AG04450 (cell line): ENCODE measurements at regions not wholly inside any gene's neighbourhood (a gene's known extent, or its start where the extent isn't known, plus 50 kb on each side); places are given as distances from the start of the nearest gene placed in this dataset.

Source experiments
- CTCF ChIA-PET: fragments of 300-600, 350-600 bp; formaldehyde crosslinking; extraction: SDS; loops from one replicate; lab custom pipeline; 2022; ENCODE audit warnings: antibody characterized with exemption, inconsistent platforms; lab: Charles Lee
- POLR2A ChIA-PET: fragments of 350-600 bp; formaldehyde crosslinking; extraction: SDS; loops from one replicate; lab custom pipeline; 2021; ENCODE audit warnings: antibody characterized with exemption, inconsistent platforms; lab: Yijun Ruan, JAX
- DNase-seq: peaks from one replicate; pipeline ENCODE4 v3.0.0-alpha.2; 2011; ENCODE audit warnings: low read depth, low spot score
- H3K27ac ChIP-seq: one replicate; pipeline ENCODE4 v1.5.1; 2012; ENCODE audit warnings: low read depth, low read length, control low read depth
- H3K27me3 ChIP-seq: one replicate; pipeline ENCODE4 v1.6.0; 2012; ENCODE audit warnings: low read length; ENCODE audit not compliant: control insufficient read depth, insufficient read depth
- H3K4me3 ChIP-seq: 2 replicates; pipeline ENCODE4 v1.5.1; 2011; ENCODE audit warnings: mild to moderate bottlenecking, low read depth, low read length, control low read depth
- H3K9me3 ChIP-seq: 2 replicates; pipeline ENCODE4 v1.5.1; 2012; ENCODE audit warnings: low read length; ENCODE audit not compliant: control insufficient read depth, insufficient read depth
- TF ChIP-seq, protein P1 (sequence below): IDR thresholded peaks from 2 replicates; pipeline ENCODE4 v1.5.1; 2011; ENCODE audit warnings: low read depth, low read length, control low read depth, inconsistent platforms

DNA sequence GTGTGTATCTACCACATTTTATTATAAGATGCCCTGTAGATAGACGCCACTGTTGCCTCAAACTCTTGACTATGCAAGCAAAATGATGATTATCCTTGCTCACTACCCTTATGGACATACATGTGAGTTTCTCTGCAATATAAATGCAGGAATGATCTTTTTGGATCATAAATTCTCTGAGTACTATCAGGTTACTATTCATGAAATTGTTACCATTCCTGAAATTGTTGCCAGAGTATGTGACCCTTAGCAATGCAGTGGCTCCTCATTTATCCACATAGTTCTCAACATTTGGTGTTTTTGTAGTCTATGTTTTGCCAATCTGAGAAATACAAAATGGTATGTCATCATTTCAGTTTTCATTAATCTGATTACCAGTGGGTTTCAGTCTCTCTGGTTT lies 166.2 kb upstream of the FAM3C start:
- no peak overlapping the region for H3K4me3 ChIP-seq
- ChIA-PET CTCF (no interaction called here), POLR2A (no interaction called here)
- H3K9me3 ChIP-seq = no peaks in the 10 kb centered on the region
- DNase-seq = no peak
- no peak overlapping the region for H3K27ac ChIP-seq
- H3K27me3 ChIP-seq = no peaks in the 10 kb centered on the region
- TF ChIP-seq, protein P1, sequence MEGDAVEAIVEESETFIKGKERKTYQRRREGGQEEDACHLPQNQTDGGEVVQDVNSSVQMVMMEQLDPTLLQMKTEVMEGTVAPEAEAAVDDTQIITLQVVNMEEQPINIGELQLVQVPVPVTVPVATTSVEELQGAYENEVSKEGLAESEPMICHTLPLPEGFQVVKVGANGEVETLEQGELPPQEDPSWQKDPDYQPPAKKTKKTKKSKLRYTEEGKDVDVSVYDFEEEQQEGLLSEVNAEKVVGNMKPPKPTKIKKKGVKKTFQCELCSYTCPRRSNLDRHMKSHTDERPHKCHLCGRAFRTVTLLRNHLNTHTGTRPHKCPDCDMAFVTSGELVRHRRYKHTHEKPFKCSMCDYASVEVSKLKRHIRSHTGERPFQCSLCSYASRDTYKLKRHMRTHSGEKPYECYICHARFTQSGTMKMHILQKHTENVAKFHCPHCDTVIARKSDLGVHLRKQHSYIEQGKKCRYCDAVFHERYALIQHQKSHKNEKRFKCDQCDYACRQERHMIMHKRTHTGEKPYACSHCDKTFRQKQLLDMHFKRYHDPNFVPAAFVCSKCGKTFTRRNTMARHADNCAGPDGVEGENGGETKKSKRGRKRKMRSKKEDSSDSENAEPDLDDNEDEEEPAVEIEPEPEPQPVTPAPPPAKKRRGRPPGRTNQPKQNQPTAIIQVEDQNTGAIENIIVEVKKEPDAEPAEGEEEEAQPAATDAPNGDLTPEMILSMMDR = no peak

DNA sequence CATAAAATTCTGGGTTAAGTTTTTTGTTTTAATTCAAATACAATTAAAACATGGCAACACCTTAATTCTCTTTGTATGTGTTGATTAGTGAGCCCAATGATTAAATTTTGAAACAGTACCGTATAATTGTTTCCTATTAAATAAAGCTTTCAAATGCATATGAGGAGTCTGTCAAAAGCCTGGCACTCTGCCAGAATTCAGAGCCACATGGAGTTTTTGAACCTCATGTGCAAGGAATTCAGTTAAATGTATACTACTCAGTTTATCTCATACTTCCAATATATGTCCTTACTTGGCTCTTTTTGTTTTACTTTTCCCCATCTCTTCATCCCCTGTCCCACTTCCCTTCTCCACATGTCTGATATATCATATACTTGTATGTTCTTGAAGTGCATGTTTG lies 165.6 kb upstream of the FAM3C start:
- H3K27ac ChIP-seq = no peak overlapping the region
- no peaks in the 10 kb centered on the region for H3K27me3 ChIP-seq
- TF ChIP-seq, protein P1 = no peak
- POLR2A ChIA-PET = no interaction called here
- no peaks in the 10 kb centered on the region for H3K9me3 ChIP-seq
- no peak overlapping the region for H3K4me3 ChIP-seq
- DNase-seq = no peak
- CTCF ChIA-PET = interaction anchor here (1.0 to 1.2 kb wide), 2 partner anchors 195 to 432 kb away, joined by 4 to 7 read pairs; no protein-coding TSS in a partner anchor

DNA sequence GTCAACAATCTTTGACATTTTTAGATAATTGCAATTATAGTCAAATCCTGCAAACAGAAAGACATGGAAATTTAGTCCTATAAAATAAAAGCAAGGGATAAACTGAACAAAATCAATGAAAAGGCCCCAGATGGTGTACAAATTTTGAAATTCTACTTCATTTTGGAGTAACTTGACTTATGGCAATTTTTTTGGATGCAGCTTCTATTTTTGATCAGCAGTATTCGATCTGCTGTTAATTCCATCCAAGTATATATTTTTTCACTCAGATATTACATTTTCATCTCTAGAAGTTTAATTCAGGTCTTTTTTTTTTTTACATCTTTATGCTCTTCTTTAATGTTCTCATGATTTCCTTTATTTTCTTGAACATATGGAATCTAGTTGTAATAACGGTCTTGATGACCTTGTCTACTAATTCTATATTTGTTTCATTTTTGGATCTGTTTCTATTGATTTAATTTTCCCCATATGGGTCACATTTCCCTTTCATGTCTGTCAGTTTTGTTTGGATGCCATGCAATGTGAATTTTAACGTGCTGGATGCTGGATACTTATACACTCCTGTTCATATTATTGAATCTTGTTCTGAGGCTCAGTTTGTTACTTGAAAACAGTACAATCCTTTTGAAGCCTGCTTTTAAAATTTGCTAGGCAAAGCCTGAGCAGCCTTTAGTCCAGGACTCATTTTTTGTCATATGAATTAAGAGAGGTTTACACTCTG lies 164.3 kb upstream of the FAM3C start:
- H3K9me3 ChIP-seq = no peaks in the 10 kb centered on the region
- CTCF ChIA-PET = interaction anchor here (1.2 kb wide), 1 partner anchor 193 kb away, joined by 7 read pairs; no protein-coding TSS in a partner anchor
- TF ChIP-seq, protein P1 = no peak
- no peaks in the 10 kb centered on the region for H3K27me3 ChIP-seq
- DNase-seq = no peak
- H3K27ac ChIP-seq = no peak overlapping the region
- POLR2A ChIA-PET = no interaction called here
- H3K4me3 ChIP-seq = no peak overlapping the region

DNA sequence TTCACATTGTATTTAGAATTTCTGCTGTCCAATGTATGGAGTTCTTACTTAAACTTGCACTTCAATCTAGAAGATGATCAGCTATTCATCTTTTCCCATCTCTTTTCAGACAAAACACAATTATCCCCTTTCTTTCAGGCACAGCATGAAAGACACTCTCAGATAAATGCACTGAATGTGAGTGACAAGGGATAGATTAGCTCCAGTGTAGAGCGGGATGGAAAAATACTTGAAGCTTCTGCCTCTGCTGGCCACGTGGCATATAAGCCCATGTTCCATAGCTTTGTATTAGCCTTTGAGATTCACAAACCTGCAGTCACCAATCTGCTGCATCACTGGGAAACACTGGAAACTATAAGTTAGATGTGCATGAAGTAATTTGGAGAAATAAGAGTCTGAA lies 162.2 kb upstream of the FAM3C start:
- Histone ChIP-seq H3K4me3 (no peak overlapping the region), H3K27ac (no peak overlapping the region), H3K27me3 (no peaks in the 10 kb centered on the region), H3K9me3 (no peaks in the 10 kb centered on the region)
- TF ChIP-seq, protein P1 = no peak
- DNase-seq = no peak
- ChIA-PET POLR2A (no interaction called here), CTCF (interaction anchor here (0.6 to 2.5 kb wide), 4 partner anchors 9 to 631 kb away, joined by 3 to 6 read pairs (median 3); no protein-coding TSS in a partner anchor)
